ENCODE measurements at regions not wholly inside any gene's neighbourhood (a gene's known extent, or its start where the extent isn't known, plus 50 kb on each side); places are given as distances from the start of the nearest gene placed in this dataset.

DNA sequence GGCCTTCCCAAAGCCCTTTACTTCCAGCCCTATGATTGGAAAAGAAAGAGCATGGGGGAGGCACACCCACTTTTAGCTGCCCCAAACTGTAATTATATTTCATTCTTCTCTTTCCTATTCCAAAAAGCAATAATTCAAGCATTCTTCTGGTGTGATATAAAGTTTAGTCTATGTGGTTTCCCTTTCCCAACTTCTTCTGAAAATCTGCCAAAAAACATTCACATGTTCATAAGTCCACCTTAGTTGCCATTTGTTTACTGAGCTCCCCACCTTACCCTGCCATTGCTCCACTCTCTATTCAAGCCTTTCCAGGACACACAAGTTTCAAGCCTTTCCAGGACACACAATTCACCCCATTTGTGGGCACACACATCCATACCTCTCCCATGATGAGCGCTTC lies 111.6 kb upstream of the BMAL1 start:
- no peak overlapping the region for H3K4me3 ChIP-seq (ENCODE audit: low read depth, low read length)
- DNase-seq (ENCODE audit: low read depth) = no peak
- TF ChIP-seq, protein P1, sequence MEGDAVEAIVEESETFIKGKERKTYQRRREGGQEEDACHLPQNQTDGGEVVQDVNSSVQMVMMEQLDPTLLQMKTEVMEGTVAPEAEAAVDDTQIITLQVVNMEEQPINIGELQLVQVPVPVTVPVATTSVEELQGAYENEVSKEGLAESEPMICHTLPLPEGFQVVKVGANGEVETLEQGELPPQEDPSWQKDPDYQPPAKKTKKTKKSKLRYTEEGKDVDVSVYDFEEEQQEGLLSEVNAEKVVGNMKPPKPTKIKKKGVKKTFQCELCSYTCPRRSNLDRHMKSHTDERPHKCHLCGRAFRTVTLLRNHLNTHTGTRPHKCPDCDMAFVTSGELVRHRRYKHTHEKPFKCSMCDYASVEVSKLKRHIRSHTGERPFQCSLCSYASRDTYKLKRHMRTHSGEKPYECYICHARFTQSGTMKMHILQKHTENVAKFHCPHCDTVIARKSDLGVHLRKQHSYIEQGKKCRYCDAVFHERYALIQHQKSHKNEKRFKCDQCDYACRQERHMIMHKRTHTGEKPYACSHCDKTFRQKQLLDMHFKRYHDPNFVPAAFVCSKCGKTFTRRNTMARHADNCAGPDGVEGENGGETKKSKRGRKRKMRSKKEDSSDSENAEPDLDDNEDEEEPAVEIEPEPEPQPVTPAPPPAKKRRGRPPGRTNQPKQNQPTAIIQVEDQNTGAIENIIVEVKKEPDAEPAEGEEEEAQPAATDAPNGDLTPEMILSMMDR (conservative IDR thresholded peaks at IDR 0.05; ENCODE audit: low read depth, low read length) = no peak

- DNase-seq (ENCODE audit: low read depth) = no peak
- H3K4me3 ChIP-seq (ENCODE audit: low read depth, low read length) = no peak overlapping the region
- TF ChIP-seq, protein P1 (conservative IDR thresholded peaks at IDR 0.05; ENCODE audit: low read depth, low read length) = no peak
These were observed 109.3 kb upstream of the BMAL1 start for GRCh38 chr11:13168271-13168670.

DNA sequence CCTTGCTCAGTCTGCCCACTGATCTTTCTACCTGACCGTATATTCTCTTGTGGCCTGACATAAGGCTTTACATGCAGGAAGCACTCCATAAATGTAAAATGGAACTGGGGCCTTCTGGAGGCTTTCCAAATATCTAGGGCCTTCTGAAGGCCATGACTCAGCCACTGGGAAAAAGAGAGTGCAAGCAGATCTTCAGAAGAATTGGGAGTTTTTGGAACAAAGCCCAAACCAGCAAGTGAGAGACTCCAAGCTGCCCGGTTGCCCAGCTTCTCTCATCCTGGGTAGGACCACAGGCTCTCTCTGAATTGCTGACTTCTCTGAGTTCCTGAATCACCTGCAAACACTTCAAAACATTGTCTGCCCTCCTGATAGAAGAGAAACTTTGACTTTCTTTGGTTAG lies 107.9 kb upstream of the BMAL1 start:
- H3K4me3 ChIP-seq (ENCODE audit: low read depth, low read length) = no peak overlapping the region

DNA sequence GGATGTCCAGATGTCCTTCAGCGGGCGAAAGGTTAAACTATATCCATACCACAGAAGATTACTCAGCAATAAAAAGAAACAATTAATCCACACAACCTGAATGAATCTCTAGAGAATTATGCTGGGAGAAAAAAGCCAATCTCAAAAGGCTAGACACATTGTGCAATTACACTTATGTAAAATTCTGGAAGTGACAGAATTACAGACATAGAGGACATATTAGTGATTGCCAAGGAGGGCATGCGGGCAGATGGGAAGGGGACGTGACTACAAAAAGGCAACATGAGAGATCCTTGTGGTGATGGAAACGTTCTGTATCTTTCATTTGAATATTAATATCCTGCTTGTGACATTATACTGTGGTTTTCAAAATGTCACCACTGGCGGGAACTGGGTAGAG lies 103.5 kb upstream of the BMAL1 start:
- H3K4me3 ChIP-seq (ENCODE audit: low read depth, low read length) = no peak overlapping the region
- TF ChIP-seq, protein P1 (conservative IDR thresholded peaks at IDR 0.05; ENCODE audit: low read depth, low read length) = no peak
- DNase-seq (ENCODE audit: low read depth) = no peak

More for the DNA sequence above, 107.9 kb upstream of the BMAL1 start:
- DNase-seq (ENCODE audit: low read depth) = no peak
- TF ChIP-seq, protein P1 (conservative IDR thresholded peaks at IDR 0.05; ENCODE audit: low read depth, low read length) = no peak

DNA sequence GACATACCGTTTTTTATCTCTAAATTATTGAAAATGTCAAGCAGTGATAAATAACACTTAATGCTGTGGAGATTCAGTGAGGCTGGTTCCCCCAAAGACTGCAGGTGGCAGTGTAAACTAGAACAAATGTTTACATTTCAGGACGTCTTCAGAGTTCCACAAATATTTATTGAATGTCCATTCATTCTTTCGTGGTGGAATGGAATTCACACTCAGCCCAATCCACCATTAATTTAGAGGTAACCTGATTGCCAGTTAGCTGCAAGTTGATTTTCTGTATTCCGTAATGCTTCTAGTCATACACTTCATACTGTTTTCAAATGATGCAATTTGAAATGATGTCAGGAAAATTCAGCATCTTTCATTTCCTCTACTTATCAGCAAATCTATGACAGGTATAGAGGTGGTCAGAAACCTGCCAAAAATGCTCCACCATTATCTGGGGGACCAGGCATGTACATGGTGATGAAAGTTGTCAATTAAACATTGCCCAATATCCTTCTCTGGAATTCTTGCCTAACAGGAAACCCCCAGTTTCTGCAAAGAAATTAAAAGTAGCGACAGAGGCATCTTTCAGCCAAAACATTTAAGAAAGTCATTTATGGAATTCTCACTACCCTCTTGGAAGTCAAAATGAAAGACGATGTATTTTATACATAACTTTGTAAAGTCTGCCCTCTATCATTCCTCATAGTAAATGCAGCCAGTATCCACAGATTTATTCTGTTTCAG lies 94.3 kb upstream of the BMAL1 start:
- no peak for DNase-seq (ENCODE audit: low read depth)
- TF ChIP-seq, protein P1 (conservative IDR thresholded peaks at IDR 0.05; ENCODE audit: low read depth, low read length) = peak; percentile 64
- H3K4me3 ChIP-seq (ENCODE audit: low read depth, low read length) = peak overlapping the region; percentile 18

DNA sequence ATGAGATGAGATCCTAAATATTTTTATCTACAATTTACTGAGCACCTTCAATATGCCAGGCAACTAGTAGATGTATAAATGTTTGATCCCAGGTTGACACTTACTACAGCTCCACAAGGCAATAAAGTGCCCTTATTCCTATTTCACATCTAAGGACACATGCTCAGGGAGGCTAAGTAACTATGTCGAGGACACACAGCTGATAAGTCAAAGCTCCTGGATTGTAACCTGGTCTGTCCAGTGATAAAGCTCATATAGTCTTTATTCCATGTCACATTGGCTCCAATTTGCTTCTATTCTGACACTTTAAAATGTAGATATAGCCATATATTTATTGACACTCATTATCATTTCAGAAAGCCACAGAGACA lies 93.8 kb upstream of the BMAL1 start:
- H3K4me3 ChIP-seq (ENCODE audit: low read depth, low read length) = no peak overlapping the region
- no peak for DNase-seq (ENCODE audit: low read depth)
- TF ChIP-seq, protein P1 (conservative IDR thresholded peaks at IDR 0.05; ENCODE audit: low read depth, low read length) = no peak

DNA sequence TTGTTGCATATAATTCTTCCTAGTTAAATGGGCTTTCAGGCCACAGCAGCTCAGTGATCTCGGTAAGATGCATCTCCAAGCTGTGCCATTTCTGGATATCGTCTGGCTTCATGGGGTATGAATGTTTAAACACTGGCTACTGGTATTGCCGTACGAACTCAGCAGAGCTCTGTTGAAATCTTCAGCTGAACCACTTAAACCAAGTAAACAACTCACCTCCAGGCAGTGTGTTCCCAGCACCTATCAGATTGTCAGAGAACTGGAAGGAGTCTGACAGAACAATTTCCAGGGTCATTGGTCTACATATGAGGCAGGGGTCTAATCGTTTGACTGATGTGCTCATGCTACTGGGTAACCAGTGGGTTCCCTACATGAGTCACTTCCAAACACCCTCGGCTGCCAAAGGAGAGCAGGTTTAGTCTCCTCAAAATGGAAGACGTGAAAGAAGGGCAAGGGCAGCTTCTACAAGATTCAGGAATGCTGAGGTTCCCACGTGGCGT lies 93.2 kb upstream of the BMAL1 start:
- no peak overlapping the region for H3K4me3 ChIP-seq (ENCODE audit: low read depth, low read length)
- TF ChIP-seq, protein P1 (conservative IDR thresholded peaks at IDR 0.05; ENCODE audit: low read depth, low read length) = no peak
- DNase-seq (ENCODE audit: low read depth) = no peak

Measured in epithelial cell of proximal tubule (primary cell).